HG03103 (cell line): ENCODE measurements at regions not wholly inside any gene's neighbourhood (a gene's known extent, or its start where the extent isn't known, plus 50 kb on each side); places are given as distances from the start of the nearest gene placed in this dataset.
"Not testable (repeated sequence)": the region's sequence is repeated elsewhere in the genome, so short reads cannot be mapped to it uniquely, and the experiment has no call there.

Experiments used
- ATAC-seq: cut with Tn5 transposase; IDR thresholded peaks from one replicate; pipeline ENCODE4 v1.9.1; 2021; ENCODE audit warnings: low read depth; ENCODE audit not compliant: unreplicated experiment

DNA sequence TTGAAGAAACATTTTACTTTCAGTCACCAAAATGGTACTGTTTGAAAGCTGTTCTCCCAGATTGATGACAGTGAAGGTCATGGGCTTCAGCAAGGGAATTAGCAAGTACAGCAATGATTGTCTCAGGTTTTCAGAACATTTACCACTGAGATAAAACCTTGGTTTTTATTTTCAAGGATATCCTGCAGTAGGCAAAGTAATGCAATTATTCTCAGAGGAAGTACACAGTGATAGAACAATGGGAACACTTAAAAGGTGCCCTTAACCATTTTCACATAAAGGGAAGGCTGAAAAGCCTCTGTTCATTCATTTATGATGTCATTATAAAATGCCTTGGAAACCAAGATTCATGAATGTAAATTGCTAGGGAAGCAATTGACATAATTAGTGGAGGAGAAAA is 471.8 kb upstream of the ACO1 start:
- ATAC-seq, result no peak

DNA sequence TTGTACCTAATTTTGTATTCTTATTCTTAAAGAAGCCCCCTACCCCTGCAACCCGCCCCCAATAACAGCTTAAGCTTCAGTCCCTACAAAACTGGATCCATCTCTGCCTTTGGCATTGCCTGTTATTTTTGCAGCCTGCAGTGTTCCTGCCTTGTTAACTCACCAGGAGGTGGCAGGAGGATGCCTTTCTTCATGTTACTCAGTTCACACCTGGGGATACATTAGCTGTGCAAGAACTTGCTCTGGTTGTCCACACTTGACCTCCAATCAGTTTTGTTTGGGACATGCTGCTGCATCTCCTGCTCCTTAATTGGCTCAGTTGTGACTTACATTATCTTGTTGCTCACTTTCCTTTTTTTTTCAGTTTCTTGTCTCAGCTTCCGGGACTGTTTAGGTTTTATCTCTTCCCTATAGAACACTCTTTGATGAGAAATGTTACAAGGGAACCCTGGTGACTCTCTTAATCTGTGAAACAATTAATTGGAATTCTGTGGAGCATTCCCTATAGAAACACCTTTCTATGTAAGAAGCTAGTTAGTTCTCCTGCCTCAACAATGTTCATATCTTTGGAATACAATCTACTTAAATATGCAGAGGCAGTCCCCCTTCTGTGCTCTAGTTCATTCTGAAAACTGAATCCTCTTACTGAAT is 467.7 kb upstream of the ACO1 start:
- no peak for ATAC-seq

DNA sequence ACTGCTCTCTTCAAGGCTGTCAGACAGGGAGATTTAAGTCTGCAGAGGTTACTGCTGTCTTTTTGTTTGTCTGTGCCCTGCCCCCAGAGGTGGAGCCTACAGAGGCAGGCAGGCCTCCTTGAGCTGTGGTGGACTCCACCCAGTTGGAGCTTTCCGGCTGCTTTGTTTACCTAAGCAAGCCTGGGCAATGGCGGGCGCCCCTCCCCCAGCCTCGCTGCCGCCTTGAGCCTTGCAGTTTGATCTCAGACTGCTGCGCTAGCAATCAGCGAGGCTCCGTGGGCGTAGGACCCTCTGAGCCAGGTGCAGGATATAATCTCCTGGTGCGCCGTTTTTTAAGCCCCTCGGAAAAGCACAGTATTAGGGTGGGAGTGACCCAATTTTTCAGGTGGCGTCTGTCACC is 446.7 kb upstream of the ACO1 start:
- not testable (repeated sequence) for ATAC-seq

DNA sequence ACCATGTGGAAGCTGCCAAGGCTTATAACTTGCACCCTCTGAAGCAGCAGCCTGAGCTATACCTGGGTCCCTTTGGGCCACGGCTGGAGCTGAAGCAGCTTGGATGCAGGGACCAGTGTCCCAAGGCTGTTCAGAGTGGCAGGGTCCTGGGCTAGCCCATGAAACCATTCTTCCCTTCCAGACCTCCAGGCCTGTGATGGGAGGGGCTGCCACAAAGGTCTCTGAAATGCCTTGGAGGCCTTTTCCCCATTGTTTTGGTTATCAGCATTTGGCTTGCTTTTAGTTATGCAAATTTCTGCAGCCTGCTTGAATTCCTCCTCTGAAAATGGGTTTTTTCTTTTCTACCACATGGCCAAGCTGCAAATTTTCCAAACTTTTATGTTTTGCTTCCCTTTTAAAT is 433.7 kb upstream of the ACO1 start:
- no peak for ATAC-seq

DNA sequence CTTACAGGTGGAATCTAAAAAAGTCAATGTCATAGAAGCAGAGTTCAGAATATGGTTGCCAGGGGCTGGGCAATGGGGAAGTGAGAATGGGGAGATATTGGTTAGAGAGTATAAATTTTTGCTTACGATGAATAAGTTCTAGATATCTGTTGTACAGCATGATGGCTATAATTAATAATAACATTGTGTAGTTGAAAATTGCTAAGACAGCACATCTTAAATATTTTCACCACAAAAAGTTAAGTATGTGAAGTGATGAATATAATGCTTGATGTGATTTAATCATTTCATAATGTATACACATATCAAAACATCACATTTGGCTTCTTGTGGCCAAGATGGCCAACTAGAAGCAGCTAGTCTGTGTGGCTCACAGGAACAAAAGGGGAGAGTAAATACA is 425.9 kb upstream of the ACO1 start:
- no peak for ATAC-seq

DNA sequence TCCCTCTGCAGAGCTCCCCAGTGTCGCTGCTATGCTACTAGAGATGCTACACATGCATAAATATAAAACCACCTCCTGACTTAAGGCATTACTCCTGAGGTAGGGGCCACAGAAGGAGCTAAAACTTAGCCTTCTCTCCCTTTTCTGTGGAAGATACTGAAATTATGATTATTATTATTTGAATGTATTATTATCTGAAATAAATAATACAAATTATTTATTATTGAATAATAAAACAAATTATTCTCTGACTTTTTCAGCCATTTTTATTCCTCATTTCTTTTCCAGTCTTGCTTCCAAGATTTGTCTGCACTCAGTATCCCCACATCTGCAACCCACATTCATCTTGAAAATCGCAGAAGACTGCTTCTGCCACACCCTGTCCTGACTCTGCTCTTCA is 414.9 kb upstream of the ACO1 start:
- ATAC-seq, result no peak

DNA sequence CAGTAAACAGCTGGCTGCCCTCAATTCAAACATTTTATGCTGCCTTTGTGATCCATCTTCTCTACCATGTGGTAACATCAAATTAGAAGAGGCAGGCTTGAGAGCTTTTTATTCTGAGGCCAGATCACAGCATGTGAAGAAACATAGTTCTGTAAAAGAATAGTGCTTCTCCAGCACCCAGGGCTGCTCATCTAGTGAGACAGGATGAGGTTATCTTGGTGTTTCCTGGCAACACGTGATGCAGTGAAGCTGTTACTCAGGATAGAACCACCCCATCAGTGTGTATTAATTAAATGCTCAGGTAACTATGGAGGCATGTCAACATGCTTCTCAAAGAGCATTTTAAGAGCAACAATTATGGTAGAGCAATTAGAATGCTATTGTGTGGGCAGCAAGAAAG is 400.5 kb upstream of the ACO1 start:
- no peak for ATAC-seq

DNA sequence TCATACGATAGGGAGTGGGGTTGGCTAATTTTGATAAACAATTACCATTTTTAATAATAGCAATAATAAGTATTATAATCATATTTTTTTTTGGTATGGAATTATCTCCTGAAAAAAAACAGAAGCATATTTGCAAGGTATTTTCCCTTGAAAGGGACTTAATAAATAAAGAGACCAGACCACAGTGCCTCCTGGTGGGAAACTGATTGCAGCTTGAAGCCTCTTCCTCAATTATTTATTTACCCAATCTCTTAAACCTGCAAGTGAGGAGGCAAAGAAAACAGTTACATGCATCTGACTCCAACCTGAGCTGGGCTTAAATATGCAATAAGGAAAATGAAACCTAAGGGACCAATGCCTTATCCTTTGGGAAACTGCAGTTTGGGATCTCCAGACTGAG is 388.1 kb upstream of the ACO1 start:
- ATAC-seq, result no peak

DNA sequence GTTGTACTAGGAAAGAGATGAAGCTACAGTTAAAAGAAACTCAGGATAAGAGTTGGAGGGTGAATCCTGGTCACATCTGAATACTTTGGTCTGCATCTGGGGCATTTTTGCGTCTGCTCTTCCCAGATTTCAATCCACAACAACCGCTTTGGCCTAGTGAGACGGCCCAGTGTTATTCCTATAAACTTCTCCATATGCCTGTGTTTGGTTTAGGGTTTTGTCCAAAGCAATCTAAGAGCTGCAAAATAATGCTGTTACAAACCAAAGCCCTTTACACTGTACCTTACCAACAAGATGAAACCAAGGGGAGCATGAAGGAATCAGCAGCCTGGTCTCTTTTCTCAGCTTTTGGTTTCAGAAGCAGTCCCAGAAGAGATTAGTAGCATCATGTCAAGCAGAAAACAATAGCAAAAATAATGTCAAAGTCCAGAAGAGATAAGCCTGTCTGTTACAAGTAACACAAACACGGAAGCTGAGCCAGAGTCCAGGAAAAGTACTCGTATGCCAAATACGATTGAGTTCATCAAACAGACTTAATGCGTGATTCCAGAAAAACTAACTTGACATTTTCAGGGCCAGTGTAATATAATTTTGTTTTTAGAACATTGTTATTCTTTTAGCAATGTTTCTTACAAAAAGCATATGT is 379.9 kb upstream of the ACO1 start:
- ATAC-seq, result no peak

DNA sequence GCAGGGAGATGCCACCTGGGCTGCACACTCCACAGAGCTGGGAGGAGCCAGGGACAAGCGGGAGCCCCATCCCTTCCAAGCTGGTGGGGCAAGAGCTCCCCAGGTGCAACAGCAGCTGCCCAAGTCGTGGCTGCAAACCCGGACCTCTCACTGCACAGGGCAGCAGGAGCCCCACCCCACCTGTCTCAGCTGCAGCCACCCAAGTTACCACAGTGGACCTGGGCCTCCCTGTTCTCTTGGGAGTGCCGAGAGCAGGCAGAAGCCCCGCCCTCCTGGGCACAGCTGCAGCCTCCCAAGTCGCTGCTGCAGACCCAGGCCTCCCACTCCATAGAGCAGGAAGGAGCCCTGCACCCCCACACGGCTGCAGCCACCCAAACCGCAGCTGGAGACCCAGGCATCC is 374.1 kb upstream of the ACO1 start:
- no peak for ATAC-seq

DNA sequence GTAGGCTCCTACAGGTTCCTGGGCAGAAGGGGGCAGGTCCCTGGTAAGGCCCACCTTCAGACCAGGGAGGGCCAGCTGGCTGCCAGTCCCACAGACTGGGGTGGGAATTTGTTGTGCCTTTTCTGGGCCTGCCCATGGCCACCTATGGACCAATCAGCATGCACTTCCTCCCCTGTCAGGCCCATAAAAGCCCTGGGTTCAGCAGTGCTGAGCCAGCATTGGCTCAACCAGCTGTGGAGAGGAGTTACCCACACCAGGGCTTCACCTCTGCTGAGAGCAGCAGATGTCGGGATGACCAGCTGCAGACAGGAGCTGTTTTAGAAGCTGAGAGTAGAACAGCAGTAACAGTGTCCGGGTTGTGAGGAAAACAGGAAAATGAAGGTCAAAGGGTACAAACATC is 373.4 kb upstream of the ACO1 start:
- no peak for ATAC-seq

DNA sequence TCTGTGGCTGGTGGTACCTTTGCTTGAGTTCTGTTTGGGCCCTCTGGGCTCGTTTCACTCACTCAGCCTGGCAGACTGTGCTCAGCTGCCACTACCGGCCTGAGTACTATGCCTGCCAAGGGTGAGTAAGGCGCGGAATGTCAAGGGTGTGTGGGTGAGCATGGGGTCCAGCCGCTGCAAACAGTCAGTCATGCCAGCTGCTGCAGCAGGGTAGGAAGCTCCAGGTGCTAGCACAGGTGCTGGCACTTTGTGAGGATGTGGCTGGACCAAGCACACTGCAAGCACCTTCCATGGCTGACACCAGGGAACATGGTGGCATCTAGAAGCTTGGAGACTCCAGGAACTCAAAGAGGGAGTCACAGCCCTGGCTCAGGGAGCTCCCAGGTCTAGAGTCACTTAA is 368.6 kb upstream of the ACO1 start:
- no peak for ATAC-seq

DNA sequence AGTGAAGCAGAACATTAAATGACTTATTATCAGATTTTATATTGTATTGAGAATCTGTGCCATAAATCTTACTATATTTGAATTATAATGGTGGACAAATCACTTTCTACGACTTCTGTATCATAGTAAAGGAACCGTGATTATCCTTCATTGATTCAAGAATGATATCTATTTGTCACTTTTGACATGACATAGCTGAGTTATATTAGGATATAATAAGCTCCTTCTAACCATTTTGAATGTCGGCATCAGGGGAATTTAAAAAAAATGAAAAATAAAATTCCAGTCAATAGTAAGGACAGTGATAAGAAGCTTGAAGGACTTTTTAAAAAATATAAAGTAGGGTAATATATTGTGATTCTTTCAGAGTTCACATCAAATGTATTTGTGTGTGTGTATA is 338.9 kb upstream of the ACO1 start:
- ATAC-seq, result no peak

DNA sequence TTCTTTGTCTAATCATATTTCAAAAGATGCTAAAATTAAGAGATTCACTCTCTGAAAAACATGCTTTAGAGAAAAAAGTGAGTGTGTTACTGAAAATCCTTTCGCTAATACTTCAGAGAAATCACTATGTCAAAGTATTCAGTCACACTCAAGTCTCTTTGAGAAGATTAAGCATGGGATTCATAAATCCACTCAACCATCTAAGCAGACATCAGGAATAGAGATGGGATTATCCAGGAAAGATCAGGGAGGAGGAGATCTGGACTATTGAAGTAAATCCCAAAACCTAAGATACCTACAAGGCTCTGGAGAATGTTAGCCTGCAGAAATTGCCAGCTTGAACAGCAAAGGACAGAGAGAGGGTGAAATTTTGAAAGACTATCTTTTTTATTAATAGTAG is 317.2 kb upstream of the ACO1 start:
- no peak for ATAC-seq

DNA sequence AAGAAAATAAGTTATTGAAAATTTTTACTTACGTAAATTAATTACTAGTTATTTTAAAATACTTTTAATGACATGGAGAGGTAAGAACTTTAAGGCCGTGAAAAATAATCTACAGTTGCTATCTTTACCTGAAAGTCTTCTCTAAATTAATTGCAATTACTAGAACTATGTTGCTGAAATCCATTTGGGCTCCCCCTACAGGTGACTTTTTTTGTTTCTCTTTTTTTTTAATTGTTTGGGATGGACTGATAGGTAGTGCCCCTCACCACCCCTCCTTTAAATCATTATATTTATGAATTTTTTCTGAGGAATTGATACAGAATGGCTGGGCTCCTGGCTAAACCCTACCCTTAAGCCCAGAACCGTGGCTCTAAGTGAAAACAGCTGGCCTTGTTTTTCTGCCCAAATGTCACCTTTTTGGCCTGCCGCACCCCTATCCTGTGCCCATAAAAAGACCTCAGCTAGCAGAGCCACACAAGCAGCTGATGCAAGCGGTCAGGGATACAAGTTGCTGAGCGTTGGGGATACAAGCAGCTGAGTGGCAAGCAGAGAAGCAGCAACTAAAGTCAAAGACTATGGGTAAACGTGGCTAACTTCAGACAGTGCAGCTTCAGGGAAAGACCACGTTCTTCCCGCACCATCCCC is 315.2 kb upstream of the ACO1 start:
- no peak for ATAC-seq

DNA sequence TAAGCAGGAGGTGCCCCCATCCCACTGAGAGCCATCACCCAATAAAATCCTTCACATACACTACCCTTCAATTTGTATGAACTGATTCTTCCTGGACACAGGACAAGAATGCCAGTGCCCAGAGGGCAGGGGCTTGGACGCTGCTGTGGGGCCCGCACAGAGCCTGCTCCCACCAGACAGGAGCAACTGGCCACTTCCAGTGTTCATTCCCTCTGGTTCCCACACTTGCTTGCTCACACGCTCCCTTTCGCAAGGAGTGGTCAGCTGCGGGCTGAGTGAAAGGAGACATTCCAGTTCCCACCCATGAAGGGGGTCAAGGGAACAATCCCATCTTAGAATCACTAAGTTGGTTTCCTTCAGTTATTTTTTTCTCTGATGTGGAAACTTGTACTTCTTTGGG is 314.5 kb upstream of the ACO1 start:
- no peak for ATAC-seq

DNA sequence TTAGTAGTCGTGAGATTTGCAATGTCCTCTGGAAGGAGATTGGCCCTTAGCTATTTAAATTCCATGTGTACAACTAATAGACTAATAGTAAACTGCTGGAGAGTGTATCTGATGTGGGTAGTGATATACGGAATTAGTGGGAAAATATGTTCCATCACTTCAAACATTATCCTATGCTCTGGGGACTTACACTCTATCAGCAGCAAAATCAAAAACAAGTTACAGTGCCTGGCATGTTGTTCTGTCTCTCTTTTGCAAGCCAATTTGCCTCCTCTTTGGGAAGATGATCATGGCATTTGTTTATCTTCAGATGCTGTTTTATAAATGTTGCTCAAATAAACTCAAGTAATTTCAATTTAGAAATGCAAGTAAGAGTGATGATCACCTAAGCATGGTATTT is 311.9 kb upstream of the ACO1 start:
- no peak for ATAC-seq

DNA sequence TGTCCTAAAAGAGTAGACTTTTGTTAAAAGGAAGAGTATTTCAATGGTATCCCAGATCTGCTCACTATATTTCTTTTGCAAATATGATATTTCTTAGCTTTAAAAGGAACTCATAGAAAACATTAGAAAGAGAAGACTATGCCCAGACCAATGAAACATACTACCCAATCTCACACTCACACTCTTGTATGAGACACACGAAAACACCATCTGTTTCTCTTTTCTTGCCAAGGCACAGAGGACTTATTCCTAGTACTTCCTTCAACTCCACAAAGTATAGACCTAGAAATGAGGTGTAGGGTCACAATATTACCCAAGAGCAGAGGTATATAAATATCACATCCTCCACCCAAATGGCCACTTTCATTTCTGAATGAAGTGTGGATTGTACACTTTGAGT is 292.4 kb upstream of the ACO1 start:
- ATAC-seq, result no peak

DNA sequence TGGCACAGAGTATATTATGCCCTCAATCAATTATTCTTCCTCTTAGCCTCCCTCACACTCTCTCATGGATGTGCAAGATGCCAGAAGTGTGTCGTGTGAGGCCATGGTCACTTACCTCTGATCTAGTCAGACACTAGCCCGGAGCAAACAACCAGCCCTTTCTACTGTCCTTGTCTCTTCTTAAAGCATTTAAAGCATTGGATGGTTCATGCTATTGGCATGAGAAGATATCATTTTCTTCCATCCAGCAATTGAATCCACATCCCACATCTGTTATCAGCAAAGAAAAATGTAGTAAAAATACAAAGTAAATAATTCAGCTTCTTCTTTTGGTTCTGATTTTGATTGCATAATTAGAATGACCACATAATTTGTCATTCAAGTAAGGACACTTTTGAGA is 267.2 kb upstream of the ACO1 start:
- no peak for ATAC-seq

DNA sequence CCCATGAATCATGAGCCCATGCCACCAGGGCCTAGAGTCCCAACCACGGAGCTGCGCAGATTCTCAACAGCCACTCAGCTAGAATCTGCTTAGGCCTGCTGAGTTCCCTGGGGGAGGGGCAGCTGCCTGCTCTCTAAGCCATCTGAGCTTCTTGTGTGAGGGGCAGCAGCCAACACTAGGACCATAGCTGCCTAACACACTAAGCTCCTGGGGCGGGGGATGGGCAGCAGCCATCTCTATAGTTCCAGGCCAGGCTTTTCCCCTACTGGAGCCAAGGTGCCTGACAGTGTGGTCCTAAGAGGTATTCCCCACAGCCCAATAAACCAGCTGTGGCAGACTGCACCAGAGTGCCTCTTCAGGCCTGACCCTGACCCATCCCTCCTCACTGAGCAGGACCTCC is 255.9 kb upstream of the ACO1 start:
- ATAC-seq, result no peak

DNA sequence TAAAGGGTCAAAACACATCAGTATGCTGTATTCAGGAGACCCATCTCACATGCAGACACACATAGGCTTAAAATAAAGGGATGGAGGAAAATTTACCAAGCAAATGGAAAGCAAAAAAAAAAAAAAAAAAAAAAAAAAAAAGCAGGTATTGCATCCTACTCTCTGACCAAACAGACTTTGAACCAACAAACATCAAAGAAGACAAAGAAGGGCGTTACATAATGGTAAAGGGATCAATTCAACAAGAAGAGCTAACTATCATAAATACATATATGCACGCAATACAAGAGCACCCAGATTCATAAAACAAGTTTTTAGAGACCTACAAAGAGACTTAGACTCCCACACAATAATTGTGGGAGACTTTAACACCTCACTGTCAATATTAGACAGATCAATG is 253.7 kb upstream of the ACO1 start:
- ATAC-seq, result not testable (repeated sequence)

DNA sequence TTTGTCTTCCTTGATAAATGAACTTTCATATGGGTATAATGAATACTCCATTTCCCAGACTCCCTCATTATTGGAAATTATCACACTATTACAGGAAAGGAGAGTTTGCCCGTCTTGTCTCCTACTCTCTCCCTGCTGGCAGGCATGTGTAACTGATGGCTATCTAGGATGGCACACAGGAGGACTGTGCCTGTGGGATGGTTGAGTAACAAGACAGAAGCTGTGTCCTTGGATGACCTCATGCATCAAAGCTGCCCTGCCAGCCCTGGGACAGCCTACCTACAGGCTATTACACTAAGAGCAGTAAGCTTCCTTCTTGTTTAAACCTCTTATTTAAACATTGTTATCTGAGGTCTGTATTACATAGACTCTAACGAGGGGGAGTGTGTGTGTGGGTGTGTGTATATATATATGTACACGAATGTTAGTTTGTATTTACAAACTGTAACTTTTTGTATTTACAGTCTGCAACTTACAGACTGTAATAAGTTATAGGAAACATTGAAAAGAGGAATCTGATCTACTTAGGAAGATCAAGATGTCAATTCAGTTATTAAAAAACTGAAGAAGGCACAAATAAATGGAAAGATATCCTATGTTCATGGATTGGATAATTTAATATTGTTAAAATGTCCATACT is 247.6 kb upstream of the ACO1 start:
- no peak for ATAC-seq
